Heart right ventricle (tissue), 16 donors: ENCODE measurements at regions not wholly inside any gene's neighbourhood (a gene's known extent, or its start where the extent isn't known, plus 50 kb on each side); places are given as distances from the start of the nearest gene placed in this dataset.
A peak's percentile ranks its signal among the peaks of the same experiment; 100 is the strongest.

Experiments used
- ATAC-seq, 8 donors: fragments of 200-7000 bp; cut with Tn5 transposase; one replicate each; pipeline ENCODE4 v1.9.1; 2020; ENCODE audit warnings: mild to moderate bottlenecking in 8 of 8, moderate library complexity in 8 of 8, moderate number of reproducible peaks in 1 of 8
- DNase-seq, 2 donors: peaks; one replicate each; pipeline ENCODE4 v3.0.0-alpha.2; 2020
- H3K27ac ChIP-seq, 10 donors: fragments of 200-600 bp; sonication (generic) in 2 of 10; one replicate each; pipeline versions ENCODE4 v1.5.0 to v1.8.0; 2020 to 2022; ENCODE audit warnings: mild to moderate bottlenecking in 3 of 10
- H3K27me3 ChIP-seq, 7 donors: fragments of 200-600 bp; one replicate each; pipeline ENCODE4 v1.8.0; 2021 to 2022; ENCODE audit warnings: mild to moderate bottlenecking in 2 of 7
- H3K36me3 ChIP-seq, 9 donors: fragments of 200-600 bp; sonication (generic) in 1 of 9; one replicate each; pipeline versions ENCODE4 v1.5.0 to v1.8.0; 2020 to 2022; ENCODE audit warnings: mild to moderate bottlenecking in 2 of 9
- H3K4me1 ChIP-seq, 9 donors: fragments of 200-600 bp; sonication (generic) in 1 of 9; one replicate each; pipeline versions ENCODE4 v1.5.0 to v1.8.0; 2020 to 2022; ENCODE audit warnings: mild to moderate bottlenecking in 4 of 9
- H3K4me3 ChIP-seq, 10 donors: fragments of 200-600 bp; sonication (generic) in 2 of 10; one replicate each; pipeline versions ENCODE4 v1.5.0 to v1.8.0; 2020 to 2022; ENCODE audit warnings: mild to moderate bottlenecking in 7 of 10, moderate library complexity in 2 of 10
- H3K9me3 ChIP-seq, 11 donors: fragments of 200-600 bp in 10 of 11; sonication (generic) in 2 of 11; one replicate each; pipeline versions ENCODE4 v1.5.0 to v1.8.0; 2013 to 2022; ENCODE audit warnings: mild to moderate bottlenecking in 2 of 11, control low read depth in 1 of 11, moderate library complexity in 1 of 11
- CTCF ChIP-seq, 9 donors: fragments of 200-600 bp; sonication (generic) in 2 of 9; IDR thresholded peaks; one replicate each; pipeline versions ENCODE4 v1.5.0 to v1.8.0; 2021 to 2022; ENCODE audit warnings: antibody characterized with exemption in 9 of 9, mild to moderate bottlenecking in 5 of 9, moderate library complexity in 1 of 9
- WGBS, 2 donors: extraction: QIAGEN DNeasy Blood & Tissue Kit; methylation state at CpG; one replicate each; pipeline ENCODE4 v1.1.7; 2013; ENCODE audit warnings: inconsistent platforms in 1 of 2; 5-methylcytosine and 5-hydroxymethylcytosine counted together
- intact Hi-C, 10 donors: fragments of 100-400 bp; cut with DNase I; formaldehyde crosslinking; loops; one replicate each; pipeline versions ENCODE4 v1.11.1 to v1.14.2; 2022
- donor health status: Arrhythmogenic right ventricular cardiomyopathy.
- donor health status: ischemic (EF 13 %, LVEDD 7.1; RV severe dilation, severe dysfunction).
- donor health status: healthy with polysubstance abuse.
- donor health status: DM: no; HTN: yes; CAD: no.
- donor health status: DM: no; HTN: no; CAD: no.
- donor health status: ischemic (EF 25% LVEDD 6.9; RV normal size, moderate dysfunction).
- donor health status: ischemic (EF 25% LVEDD 5.7; RV mildly dilated, moderate dysfunction).
- donor health status: healthy.
- donor health status: DM: yes; HTN: yes; CAD: no.
- donor health status: Ischemic cardiomyopathy.
- donor health status: ischemic (EF 35%, LVEDD 5.7; RV mildly dilated, moderate dysfunction).
- donor health status: nonischemic (EF 11% LVEDD 7.7; RV severe dilation, severe dysfunction).
- donor health status: DM: yes; HTN: yes; CAD: no.
- donor health status: PGD.
- donor health status: ischemic (EF 29% LVEDD 5.4; RV normal size, mild dysfunction).
- donor health status: nonischemic (EF 23%, LVEDD 6.1; RV moderate dilation, normal function).

- Histone ChIP-seq H3K9me3 (no peaks in the 10 kb centered on the region), H3K27ac (no peak overlapping the region), H3K4me3 (no peak overlapping the region), H3K4me1 (peaks cover 0 to 14% (median 0%) of the 10 kb centered on the region in 9 donors), H3K27me3 (no peaks in the 10 kb centered on the region), H3K36me3 (no peaks in the 10 kb centered on the region)
- ATAC-seq (no peak), DNase-seq (no peak)
- intact Hi-C loops: no loop called here
- TF ChIP-seq CTCF (IDR thresholded peaks at IDR 0.05): no peak
- 86 to 94% methylated on average over 3 of the region's 3 CpGs for WGBS, 2 donors
Measured at GRCh38 chr4:104740161-104740560, 245.5 kb upstream of the CXXC4 start.

- no peak for TF ChIP-seq CTCF (IDR thresholded peaks at IDR 0.05)
- DNase-seq (no peak), ATAC-seq (peak in 1 of 8 donors; percentile 58)
- Histone ChIP-seq H3K4me1 (peaks cover 0 to 10% (median 0%) of the 10 kb centered on the region in 9 donors), H3K9me3 (no peaks in the 10 kb centered on the region), H3K36me3 (no peaks in the 10 kb centered on the region), H3K4me3 (no peak overlapping the region), H3K27me3 (no peaks in the 10 kb centered on the region), H3K27ac (no peak overlapping the region)
- intact Hi-C loops: no loop called here
- WGBS, 2 donors: 52 to 59% methylated on average over 6 of the region's 6 CpGs
Measured at GRCh38 chr4:104743215-104743653, 248.5 kb upstream of the CXXC4 start.

GRCh38 chr4:104747635-104748034, 252.9 kb upstream of the CXXC4 start:
- H3K9me3 ChIP-seq: no peaks in the 10 kb centered on the region
- no peak for TF ChIP-seq CTCF (IDR thresholded peaks at IDR 0.05)
- no peaks in the 10 kb centered on the region for H3K27me3 ChIP-seq
- 33 to 60% methylated on average over 1 of the region's 1 CpG for whole genome bisulfite sequencing, 2 donors
- no peaks in the 10 kb centered on the region for H3K36me3 ChIP-seq
- DNase-seq: no peak
- no peak overlapping the region for H3K4me3 ChIP-seq
- intact Hi-C loops: no loop called here
- H3K27ac ChIP-seq: no peak overlapping the region
- peaks cover 0 to 20% (median 0%) of the 10 kb centered on the region in 9 donors for H3K4me1 ChIP-seq
- ATAC-seq: no peak

- peaks cover 0 to 17% (median 0%) of the 10 kb centered on the region in 9 donors for H3K4me1 ChIP-seq
- H3K36me3 ChIP-seq: no peaks in the 10 kb centered on the region
- no peaks in the 10 kb centered on the region for H3K27me3 ChIP-seq
- TF ChIP-seq CTCF (IDR thresholded peaks at IDR 0.05): no peak
- no peaks in the 10 kb centered on the region for H3K9me3 ChIP-seq
- WGBS, 2 donors: 76 to 84% methylated on average over 3 of the region's 3 CpGs
- no peak overlapping the region for H3K4me3 ChIP-seq
- no peak for DNase-seq
- no peak overlapping the region for H3K27ac ChIP-seq
- ATAC-seq: no peak
- intact Hi-C loops: no loop called here
Measured at GRCh38 chr4:104749062-104749461, 254.4 kb upstream of the CXXC4 start.
